H4 (cell line): ENCODE measurements at regions not wholly inside any gene's neighbourhood (a gene's known extent, or its start where the extent isn't known, plus 50 kb on each side); places are given as distances from the start of the nearest gene placed in this dataset.
"Not testable (repeated sequence)": the region's sequence is repeated elsewhere in the genome, so short reads cannot be mapped to it uniquely, and the experiment has no call there.

Experiments used
- DNase-seq: peaks from one replicate; pipeline ENCODE4 v3.0.0-alpha.2; 2015; ENCODE audit warnings: low spot score

- DNase-seq = peak; percentile 16
Observed at GRCh38 chr13:31385540-31385939, 185.8 kb downstream of the B3GLCT start.

- peak; percentile 13 for DNase-seq
Observed at GRCh38 chr13:31394506-31394905, 194.7 kb downstream of the B3GLCT start.

- no peak for DNase-seq
Observed at GRCh38 chr13:31395090-31395489, 195.3 kb downstream of the B3GLCT start.

- DNase-seq = no peak
Observed at GRCh38 chr13:31399690-31400089, 199.9 kb downstream of the B3GLCT start.

GRCh38 chr13:31403711-31404110, 203.9 kb downstream of the B3GLCT start:
- not testable (repeated sequence) for DNase-seq

- DNase-seq = no peak
Observed at GRCh38 chr13:31408927-31409326, 209.2 kb downstream of the B3GLCT start.

- DNase-seq = no peak
Observed at GRCh38 chr13:31409678-31410356, 210.0 kb downstream of the B3GLCT start.

GRCh38 chr13:31413516-31413915, 213.7 kb downstream of the B3GLCT start:
- no peak for DNase-seq

- no peak for DNase-seq
Observed at GRCh38 chr13:31416066-31416465, 216.3 kb downstream of the B3GLCT start.

GRCh38 chr13:31418186-31418585, 218.4 kb downstream of the B3GLCT start:
- no peak for DNase-seq

- DNase-seq = no peak
Observed at GRCh38 chr13:31421756-31422155, 222.0 kb downstream of the B3GLCT start.

- peak; percentile 64 for DNase-seq
Observed at GRCh38 chr13:31424130-31424729, 224.5 kb downstream of the B3GLCT start.

GRCh38 chr13:31426395-31426794, 226.6 kb downstream of the B3GLCT start:
- DNase-seq = no peak

GRCh38 chr13:31427151-31428100, 227.7 kb downstream of the B3GLCT start:
- no peak for DNase-seq

GRCh38 chr13:31431722-31432137, 232.0 kb downstream of the B3GLCT start:
- no peak for DNase-seq

- DNase-seq = no peak
Observed at GRCh38 chr13:31433207-31433606, 233.4 kb downstream of the B3GLCT start.

- DNase-seq = no peak
Observed at GRCh38 chr13:31433746-31434145, 234.0 kb downstream of the B3GLCT start.

- DNase-seq = no peak
Observed at GRCh38 chr13:31434613-31435012, 234.8 kb downstream of the B3GLCT start.

- no peak for DNase-seq
Observed at GRCh38 chr13:31435536-31435935, 235.8 kb downstream of the B3GLCT start.

GRCh38 chr13:31436478-31436877, 236.7 kb downstream of the B3GLCT start:
- no peak for DNase-seq

GRCh38 chr13:31437975-31438374, 238.2 kb downstream of the B3GLCT start:
- DNase-seq = no peak

- no peak for DNase-seq
Observed at GRCh38 chr13:31440132-31440531, 240.4 kb downstream of the B3GLCT start.
